ENCODE measurements at regions not wholly inside any gene's neighbourhood (a gene's known extent, or its start where the extent isn't known, plus 50 kb on each side); places are given as distances from the start of the nearest gene placed in this dataset.
A peak's percentile ranks its signal among the peaks of the same experiment; 100 is the strongest.
"Not testable (repeated sequence)": the region's sequence is repeated elsewhere in the genome, so short reads cannot be mapped to it uniquely, and the experiment has no call there.

- not testable (repeated sequence) for H3K27ac Mint-ChIP-seq; DNase-seq; H3K4me1 Mint-ChIP-seq; ATAC-seq (ENCODE audit: low read depth in 2 of 2); H3K4me3 Mint-ChIP-seq; H3K9me3 Mint-ChIP-seq; H3K36me3 Mint-ChIP-seq; H3K27me3 Mint-ChIP-seq
These were observed 77.8 kb downstream of the LIMS4 start for GRCh38 chr2:110394769-110395168.

DNA sequence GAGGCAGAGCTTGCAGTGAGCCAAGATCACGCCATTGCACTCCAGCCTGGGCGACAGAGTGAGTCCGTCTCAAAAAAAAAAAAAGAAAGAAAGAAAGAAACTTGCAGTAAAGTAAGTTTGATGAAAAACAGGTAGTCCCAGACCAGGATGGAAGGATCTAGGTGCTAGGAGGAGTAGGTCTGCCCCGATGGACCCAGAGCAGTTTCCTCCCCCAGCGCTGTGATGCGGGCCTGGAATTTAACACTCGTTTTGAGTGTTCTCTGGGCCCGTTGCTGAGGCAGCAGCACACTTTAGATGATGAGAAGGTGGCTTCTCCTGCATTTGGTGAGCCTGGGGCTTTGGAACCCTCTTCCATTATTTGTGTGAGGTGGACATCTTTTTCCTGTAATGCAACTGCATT lies 80.2 kb downstream of the LIMS4 start:
- H3K9me3 Mint-ChIP-seq; H3K4me1 Mint-ChIP-seq; ATAC-seq (ENCODE audit: low read depth in 2 of 2); H3K27me3 Mint-ChIP-seq; H3K36me3 Mint-ChIP-seq; DNase-seq; H3K4me3 Mint-ChIP-seq; H3K27ac Mint-ChIP-seq: not testable (repeated sequence)

DNA sequence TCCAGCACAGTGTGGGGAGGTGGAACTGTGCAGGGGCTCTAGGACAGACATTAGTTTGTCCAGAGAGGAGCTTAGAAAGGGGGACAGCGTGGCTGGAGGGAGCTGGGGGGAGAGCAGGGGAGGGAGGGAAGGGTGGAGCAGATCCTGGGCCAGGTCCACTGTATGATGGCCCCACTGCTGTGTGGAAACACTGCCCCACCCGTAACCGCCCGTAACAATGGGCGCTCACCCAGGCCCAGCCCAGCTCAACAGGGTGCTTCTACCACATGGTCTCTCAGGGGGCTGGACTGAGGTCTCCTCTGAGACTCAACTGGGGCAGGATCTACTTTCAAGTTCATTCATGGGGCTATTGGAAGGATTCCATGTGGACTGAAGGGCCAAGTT lies 81.6 kb downstream of the LIMS4 start:
- not testable (repeated sequence) for H3K4me1 Mint-ChIP-seq; H3K27me3 Mint-ChIP-seq; DNase-seq; H3K27ac Mint-ChIP-seq; H3K36me3 Mint-ChIP-seq; H3K4me3 Mint-ChIP-seq; H3K9me3 Mint-ChIP-seq; ATAC-seq (ENCODE audit: low read depth in 2 of 2)

DNA sequence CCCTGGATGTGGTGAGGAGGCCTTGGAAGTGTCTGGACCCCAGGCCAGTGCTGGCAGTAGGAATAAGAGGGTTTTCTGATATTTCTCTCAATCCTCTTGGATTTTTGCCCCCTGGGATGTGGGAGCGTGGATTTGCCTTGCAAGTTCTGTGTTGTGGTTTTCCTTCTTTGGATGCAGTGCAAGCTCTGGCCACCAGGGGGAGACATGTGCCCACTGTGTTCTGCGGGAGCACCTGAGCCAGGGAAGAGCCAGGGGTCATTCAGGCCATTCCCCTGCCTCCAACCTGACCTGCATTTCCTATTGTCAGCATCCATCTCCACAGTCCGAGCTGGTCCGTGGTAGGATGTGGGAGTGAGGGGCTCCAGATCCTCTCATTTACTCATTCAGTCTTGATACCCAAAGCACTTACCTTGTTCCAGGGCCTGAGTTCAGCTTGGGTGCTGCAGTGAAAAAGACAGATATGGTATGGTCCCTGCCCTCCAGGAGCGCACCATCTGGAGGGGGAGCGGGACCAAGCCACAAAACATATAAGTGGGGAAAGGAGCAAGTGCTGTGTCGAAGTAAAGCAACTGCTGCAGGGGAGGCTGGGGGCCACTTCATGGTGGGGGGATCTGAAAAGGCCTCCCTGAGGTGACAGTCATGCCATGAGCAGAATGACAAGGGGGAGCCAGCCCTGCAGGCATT lies 82.1 kb downstream of the LIMS4 start:
- not testable (repeated sequence) for H3K4me3 Mint-ChIP-seq; DNase-seq; H3K4me1 Mint-ChIP-seq; H3K9me3 Mint-ChIP-seq; H3K27ac Mint-ChIP-seq; H3K36me3 Mint-ChIP-seq; H3K27me3 Mint-ChIP-seq; ATAC-seq (ENCODE audit: low read depth in 2 of 2)

DNA sequence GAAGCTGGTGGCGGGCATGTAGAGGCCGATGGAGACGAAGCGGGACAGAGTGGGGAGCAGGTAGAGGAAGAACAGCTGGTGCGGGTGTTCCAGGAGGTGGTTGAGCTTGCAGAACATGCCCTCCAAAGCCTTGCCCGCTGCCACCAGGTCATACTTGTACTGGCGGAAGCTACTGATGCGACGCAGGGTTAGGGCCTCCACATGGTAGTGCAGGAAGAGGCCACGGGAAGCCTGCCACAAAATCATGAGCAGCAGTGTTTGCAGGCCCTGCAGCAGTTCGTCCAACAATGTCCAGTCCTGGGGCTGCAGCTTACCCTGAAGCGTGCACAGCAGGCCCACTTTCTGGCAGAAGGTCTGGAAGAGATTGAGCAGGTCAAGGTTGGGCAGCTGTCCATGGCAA lies 85.6 kb downstream of the LIMS4 start:
- not testable (repeated sequence) for H3K4me1 Mint-ChIP-seq; H3K9me3 Mint-ChIP-seq; H3K4me3 Mint-ChIP-seq; H3K27ac Mint-ChIP-seq; ATAC-seq (ENCODE audit: low read depth in 2 of 2); H3K36me3 Mint-ChIP-seq; H3K27me3 Mint-ChIP-seq; DNase-seq

GRCh38 chr2:110386546-110386945 lies 86.1 kb downstream of the LIMS4 start:
- H3K4me3 Mint-ChIP-seq; H3K27me3 Mint-ChIP-seq; H3K36me3 Mint-ChIP-seq; DNase-seq; H3K4me1 Mint-ChIP-seq; H3K9me3 Mint-ChIP-seq; H3K27ac Mint-ChIP-seq; ATAC-seq (ENCODE audit: low read depth in 2 of 2): not testable (repeated sequence)

DNA sequence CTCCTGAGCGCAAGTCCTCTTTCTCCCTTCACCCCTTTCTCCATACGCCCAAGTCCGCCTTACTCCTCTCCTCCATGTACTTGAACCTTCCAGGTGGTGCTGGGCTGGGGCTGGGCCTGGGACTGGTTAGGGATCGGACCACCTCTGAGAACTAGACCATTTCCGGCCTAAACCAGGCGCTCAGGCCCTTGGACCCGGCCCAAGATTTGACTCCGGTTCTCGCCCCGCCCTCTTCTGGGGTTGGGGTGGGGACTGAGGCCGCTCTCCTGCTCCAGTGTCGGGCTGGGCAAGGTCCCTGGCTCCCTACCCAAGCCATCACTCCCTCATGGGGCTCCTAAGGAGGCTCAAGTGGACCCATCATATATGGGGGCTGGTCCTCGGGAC lies 87.9 kb downstream of the LIMS4 start:
- not testable (repeated sequence) for H3K4me1 Mint-ChIP-seq; H3K36me3 Mint-ChIP-seq; H3K27ac Mint-ChIP-seq; DNase-seq; ATAC-seq (ENCODE audit: low read depth in 2 of 2); H3K27me3 Mint-ChIP-seq; H3K9me3 Mint-ChIP-seq
- peak overlapping the region in 1 of 8 donors; percentile 35 for H3K4me3 Mint-ChIP-seq

- not testable (repeated sequence) for H3K36me3 Mint-ChIP-seq; H3K4me3 Mint-ChIP-seq; ATAC-seq (ENCODE audit: low read depth in 2 of 2); H3K27ac Mint-ChIP-seq; H3K4me1 Mint-ChIP-seq; H3K27me3 Mint-ChIP-seq; H3K9me3 Mint-ChIP-seq; DNase-seq
These were observed 88.4 kb downstream of the LIMS4 start for GRCh38 chr2:110384109-110384735.

- not testable (repeated sequence) for H3K27ac Mint-ChIP-seq, H3K9me3 Mint-ChIP-seq, DNase-seq, H3K4me3 Mint-ChIP-seq, H3K36me3 Mint-ChIP-seq, H3K4me1 Mint-ChIP-seq, H3K27me3 Mint-ChIP-seq
- ATAC-seq (ENCODE audit: low read depth in 2 of 2), result peak; percentile 84 to 86
These were observed 89.2 kb downstream of the LIMS4 start for GRCh38 chr2:110383163-110384048.

GRCh38 chr2:110373519-110373918 lies 99.1 kb downstream of the LIMS4 start:
- not testable (repeated sequence) for H3K9me3 Mint-ChIP-seq, H3K36me3 Mint-ChIP-seq, H3K4me3 Mint-ChIP-seq

GRCh38 chr2:110371633-110372032 lies 101.0 kb downstream of the LIMS4 start:
- H3K36me3 Mint-ChIP-seq; H3K27me3 Mint-ChIP-seq; H3K4me3 Mint-ChIP-seq; H3K27ac Mint-ChIP-seq; H3K4me1 Mint-ChIP-seq; ATAC-seq (ENCODE audit: low read depth in 2 of 2); DNase-seq; H3K9me3 Mint-ChIP-seq: not testable (repeated sequence)

More at GRCh38 chr2:110373519-110373918, 99.1 kb downstream of the LIMS4 start:
- not testable (repeated sequence) for ATAC-seq (ENCODE audit: low read depth in 2 of 2); H3K27ac Mint-ChIP-seq; H3K27me3 Mint-ChIP-seq; H3K4me1 Mint-ChIP-seq; DNase-seq

DNA sequence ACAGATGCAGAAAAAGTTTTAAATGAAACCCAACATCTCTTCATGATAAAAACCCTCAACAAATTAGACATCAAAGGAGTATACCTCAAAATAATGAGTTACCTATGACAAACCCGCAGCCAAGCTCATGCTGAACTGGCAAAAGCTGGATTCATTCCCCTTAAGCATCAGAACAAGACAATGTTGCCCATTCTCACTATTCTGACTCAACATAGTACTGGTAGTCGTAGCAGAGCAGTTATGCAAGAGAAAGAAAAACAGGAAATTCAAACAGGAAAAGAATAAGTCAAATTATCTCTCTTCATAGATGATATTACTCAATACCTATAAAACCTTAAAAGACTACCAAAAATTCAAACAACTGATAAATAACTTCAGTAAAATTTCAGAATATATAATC lies 115.0 kb downstream of the LIMS4 start:
- not testable (repeated sequence) for DNase-seq; H3K36me3 Mint-ChIP-seq; H3K4me1 Mint-ChIP-seq; H3K4me3 Mint-ChIP-seq; H3K27me3 Mint-ChIP-seq; H3K9me3 Mint-ChIP-seq; ATAC-seq (ENCODE audit: low read depth in 2 of 2); H3K27ac Mint-ChIP-seq

GRCh38 chr2:110354294-110355018 lies 118.2 kb downstream of the LIMS4 start:
- H3K4me3 Mint-ChIP-seq; DNase-seq; H3K36me3 Mint-ChIP-seq; H3K27ac Mint-ChIP-seq; H3K9me3 Mint-ChIP-seq; H3K4me1 Mint-ChIP-seq; H3K27me3 Mint-ChIP-seq; ATAC-seq (ENCODE audit: low read depth in 2 of 2): not testable (repeated sequence)

Data from naive B cell (primary cell).